Loucy (cell line): ENCODE measurements at regions not wholly inside any gene's neighbourhood (a gene's known extent, or its start where the extent isn't known, plus 50 kb on each side); places are given as distances from the start of the nearest gene placed in this dataset.
"Not testable (repeated sequence)": the region's sequence is repeated elsewhere in the genome, so short reads cannot be mapped to it uniquely, and the experiment has no call there.

Experiments used
- H2AFZ ChIP-seq: fragments of 200-600 bp; sonication (generic); 2 replicates; pipeline ENCODE4 v1.6.0; 2016; ENCODE audit warnings: antibody characterized with exemption, mild to moderate bottlenecking, low read length, moderate library complexity
- H3F3A ChIP-seq: fragments of 200-600 bp; 2 replicates; pipeline ENCODE4 v1.6.0; 2016; ENCODE audit warnings: antibody characterized with exemption, low read depth, mild to moderate bottlenecking
- H3K27me3 ChIP-seq: fragments of 200-600 bp; sonication (generic); 2 replicates; pipeline ENCODE4 v1.6.1; 2014; ENCODE audit warnings: low read length, mild to moderate bottlenecking; ENCODE audit not compliant: insufficient read depth, poor library complexity, severe bottlenecking
- H3K36me3 ChIP-seq: fragments of 200-600 bp; sonication (generic); 2 replicates; pipeline ENCODE4 v1.6.1; 2016; ENCODE audit warnings: low read length; ENCODE audit not compliant: insufficient read depth
- H3K4me1 ChIP-seq: fragments of 200-600 bp; sonication (generic); 2 replicates; pipeline ENCODE4 v1.5.1; 2014; ENCODE audit warnings: low read length, mild to moderate bottlenecking; ENCODE audit not compliant: insufficient read depth, poor library complexity, severe bottlenecking
- H3K4me2 ChIP-seq: fragments of 200-600 bp; sonication (generic); 2 replicates; pipeline ENCODE4 v1.6.0; 2014; ENCODE audit warnings: antibody characterized with exemption, low read length, low read depth, mild to moderate bottlenecking; ENCODE audit not compliant: poor library complexity, severe bottlenecking
- H3K4me3 ChIP-seq: fragments of 200-600 bp; sonication (generic); 2 replicates; pipeline ENCODE4 v1.5.1; 2014; ENCODE audit warnings: low read length, mild to moderate bottlenecking, mixed read lengths; ENCODE audit not compliant: poor library complexity, severe bottlenecking
- H3K79me2 ChIP-seq: fragments of 200-600 bp; sonication (generic); 2 replicates; pipeline ENCODE4 v1.6.1; 2014; ENCODE audit warnings: low read length; ENCODE audit not compliant: insufficient read depth
- H3K9ac ChIP-seq: fragments of 200-600 bp; sonication (generic); 2 replicates; pipeline ENCODE4 v1.6.0; 2014; ENCODE audit warnings: mild to moderate bottlenecking, low read depth, low read length, moderate library complexity; ENCODE audit not compliant: poor library complexity, severe bottlenecking
- H3K9me2 ChIP-seq: fragments of 200-600 bp; sonication (generic); replicated peaks from 2 replicates; pipeline ENCODE4 v1.6.1; 2016; ENCODE audit warnings: low read depth, low read length, mixed read lengths
- H3K9me3 ChIP-seq: fragments of 200-600 bp; sonication (generic); 2 replicates; pipeline ENCODE4 v1.6.1; 2014; ENCODE audit warnings: mild to moderate bottlenecking, antibody characterized with exemption, low read length, low read depth; ENCODE audit not compliant: insufficient read depth
- H4K20me1 ChIP-seq: fragments of 200-600 bp; sonication (generic); 2 replicates; pipeline ENCODE4 v1.6.0; 2014; ENCODE audit warnings: antibody characterized with exemption, low read length, mild to moderate bottlenecking; ENCODE audit not compliant: insufficient read depth, poor library complexity, severe bottlenecking

DNA sequence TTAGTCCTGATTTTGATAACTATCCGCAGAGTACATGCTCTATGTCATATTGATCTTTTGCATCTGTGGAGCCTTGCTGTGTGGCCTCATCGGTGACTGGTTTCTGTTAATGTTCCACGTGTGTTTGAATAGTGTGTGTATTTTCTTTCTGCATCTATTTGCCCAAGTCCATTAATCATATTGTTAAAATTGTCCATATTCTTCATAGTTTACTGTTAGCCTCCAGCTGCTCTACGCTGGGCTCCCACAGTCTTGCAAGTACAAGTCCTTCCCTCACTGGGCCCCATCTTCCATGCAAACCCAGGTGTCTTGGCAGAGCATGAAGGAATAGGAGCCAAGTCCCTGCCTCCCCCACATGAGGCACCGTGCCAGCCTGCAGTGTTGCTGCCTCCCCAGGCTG, 145.4 kb upstream of the NBPF12 start:
- not testable (repeated sequence) for H3K36me3 ChIP-seq

DNA sequence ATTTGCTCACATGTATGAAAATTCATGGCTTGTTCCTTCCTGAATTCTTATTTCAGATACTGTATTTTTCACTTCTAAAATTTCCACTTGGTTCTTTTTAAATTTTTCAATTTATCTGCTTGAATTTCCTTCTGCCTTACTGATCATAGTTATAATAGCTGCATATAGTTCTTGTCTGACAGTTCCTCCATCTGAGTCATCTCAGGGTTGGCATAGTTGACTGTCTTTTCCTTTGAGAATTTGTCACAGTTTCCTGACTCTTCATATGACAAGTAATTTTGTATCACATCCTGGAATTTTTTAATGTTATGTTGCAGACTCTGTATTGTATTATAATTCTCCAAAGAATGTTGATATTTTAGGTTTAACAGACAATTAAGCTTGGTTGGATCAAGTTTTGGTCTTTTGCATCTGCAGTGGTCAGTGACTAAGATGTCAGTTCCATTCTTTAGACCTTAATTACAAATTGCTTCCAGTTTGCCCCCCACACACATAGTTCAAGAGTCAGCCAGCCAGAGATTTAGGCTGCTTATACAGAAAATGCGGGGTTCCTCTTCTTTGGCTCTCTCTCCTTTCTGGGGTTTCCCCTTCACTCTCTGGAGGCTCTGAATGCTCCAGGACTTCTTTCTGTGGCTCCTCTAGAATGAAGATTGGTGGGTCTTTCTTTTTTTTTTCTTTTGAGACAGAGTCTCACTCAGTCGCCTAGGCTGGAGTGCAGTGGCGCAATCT, 153.7 kb upstream of the NBPF12 start:
- not testable (repeated sequence) for H3K4me1 ChIP-seq, H4K20me1 ChIP-seq, H3K36me3 ChIP-seq, H2AFZ ChIP-seq, H3K4me2 ChIP-seq, H3K79me2 ChIP-seq, H3K9me2 ChIP-seq, H3F3A ChIP-seq, H3K4me3 ChIP-seq, H3K9ac ChIP-seq, H3K9me3 ChIP-seq, H3K27me3 ChIP-seq

More for the DNA sequence above, 145.4 kb upstream of the NBPF12 start:
- H3K4me2 ChIP-seq, H2AFZ ChIP-seq, H4K20me1 ChIP-seq, H3K27me3 ChIP-seq, H3K9me3 ChIP-seq, H3K4me3 ChIP-seq, H3K79me2 ChIP-seq, H3F3A ChIP-seq, H3K4me1 ChIP-seq, H3K9ac ChIP-seq, H3K9me2 ChIP-seq: not testable (repeated sequence)

DNA sequence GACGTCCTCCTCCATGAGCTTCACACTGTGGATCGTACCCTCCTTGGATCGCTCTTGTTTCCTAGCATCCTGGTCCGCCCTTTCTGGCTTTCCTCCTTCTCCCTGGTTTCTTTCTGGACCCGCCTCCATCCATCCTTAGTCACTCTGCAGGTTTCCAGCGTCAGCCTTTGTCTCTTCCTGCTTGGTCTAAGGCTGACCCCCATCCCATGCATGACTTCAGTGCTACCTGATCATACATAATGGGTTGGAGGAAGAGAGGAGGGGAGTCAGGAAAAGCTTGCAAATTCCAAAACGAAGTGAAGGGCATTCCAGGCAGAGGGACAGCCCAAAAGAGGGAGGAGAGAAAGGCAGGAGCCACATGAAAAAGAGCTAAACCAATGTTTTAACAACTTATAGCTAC, 156.9 kb upstream of the NBPF12 start:
- not testable (repeated sequence) for H3K36me3 ChIP-seq, H3K9me3 ChIP-seq, H4K20me1 ChIP-seq

DNA sequence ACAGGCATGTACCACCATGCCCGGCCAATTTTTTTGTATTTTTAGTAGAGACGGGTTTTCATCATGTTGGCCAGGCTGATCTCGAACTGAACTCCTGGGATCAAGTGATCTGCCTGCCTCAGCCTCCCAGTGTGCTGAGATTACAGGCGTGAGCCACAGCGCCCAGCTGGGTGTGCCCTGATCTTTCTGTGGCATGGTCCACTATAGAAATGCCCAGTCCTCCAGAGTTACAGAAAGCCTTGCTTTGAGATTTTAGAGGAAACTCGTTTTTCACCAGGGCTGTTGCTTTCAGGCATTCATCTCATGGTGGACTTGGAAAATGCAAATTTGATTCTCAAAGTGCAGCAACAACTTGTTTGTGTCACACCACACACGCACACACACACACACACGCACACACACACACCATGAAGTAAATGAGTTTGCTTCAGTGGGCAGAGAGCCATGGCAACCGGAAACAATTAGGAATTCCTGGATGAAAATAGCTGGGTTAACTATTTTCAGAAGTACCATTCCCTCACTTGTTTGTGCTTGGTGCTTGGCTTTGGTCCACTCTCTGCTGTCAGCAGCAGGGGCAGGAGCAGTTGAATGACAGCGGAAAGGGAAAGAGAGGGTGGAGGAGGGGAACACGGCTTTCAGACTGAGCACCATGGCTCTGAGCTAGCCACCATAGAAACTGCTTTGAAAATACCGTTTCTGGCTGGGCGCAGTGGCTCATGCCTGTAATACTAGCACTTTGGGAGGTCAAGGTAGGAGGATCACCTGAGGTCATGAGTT, 160.1 kb upstream of the NBPF12 start:
- not testable (repeated sequence) for H4K20me1 ChIP-seq, H3K4me2 ChIP-seq, H3K36me3 ChIP-seq, H2AFZ ChIP-seq, H3K27me3 ChIP-seq, H3K4me1 ChIP-seq, H3K4me3 ChIP-seq, H3F3A ChIP-seq, H3K9me2 ChIP-seq, H3K79me2 ChIP-seq, H3K9ac ChIP-seq, H3K9me3 ChIP-seq

More for the DNA sequence above, 156.9 kb upstream of the NBPF12 start:
- not testable (repeated sequence) for H3K4me1 ChIP-seq, H3K9ac ChIP-seq, H3K4me2 ChIP-seq, H3K4me3 ChIP-seq, H3K79me2 ChIP-seq, H2AFZ ChIP-seq, H3K9me2 ChIP-seq, H3K27me3 ChIP-seq, H3F3A ChIP-seq

DNA sequence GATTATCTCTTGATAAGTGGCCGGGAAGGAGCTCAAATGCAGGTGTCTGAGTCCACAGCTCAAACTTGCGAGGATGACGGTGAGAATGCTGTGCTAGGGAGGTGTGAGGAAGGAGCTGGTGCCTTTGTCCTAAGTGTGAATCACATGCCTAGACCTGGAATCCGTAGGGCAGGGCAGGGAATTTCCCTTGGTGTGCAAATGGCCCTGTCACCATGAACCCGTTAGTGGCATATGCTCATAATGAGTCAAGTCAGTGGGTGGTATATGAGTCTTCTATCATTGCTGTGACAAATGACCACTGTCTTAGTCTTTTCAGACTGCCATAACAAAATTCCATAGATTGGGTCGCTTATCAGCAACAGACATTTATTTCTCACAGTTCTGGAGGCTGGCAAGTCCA, 163.1 kb upstream of the NBPF12 start:
- H3K4me2 ChIP-seq: not testable (repeated sequence)

DNA sequence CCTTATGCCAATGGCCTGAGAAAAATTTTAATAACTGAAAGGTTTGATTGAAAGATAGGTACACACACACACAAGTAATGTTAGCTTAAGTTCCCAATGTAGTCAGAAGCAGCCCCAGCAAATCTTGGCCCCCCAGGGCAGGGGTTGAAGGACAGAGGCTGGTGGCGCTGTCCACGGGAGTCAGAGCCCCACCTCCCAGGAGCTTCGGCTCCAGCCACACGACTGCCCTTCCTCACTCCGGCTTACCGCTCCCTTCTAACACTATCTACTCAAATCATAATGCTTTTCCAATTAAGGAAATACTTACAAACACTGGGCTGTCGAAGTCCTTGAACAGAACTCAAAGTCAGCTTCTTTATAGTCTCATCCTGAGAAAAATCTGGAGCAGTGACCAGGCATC, 163.9 kb upstream of the NBPF12 start:
- H3K9ac ChIP-seq, H4K20me1 ChIP-seq: not testable (repeated sequence)

More for the DNA sequence above, 163.1 kb upstream of the NBPF12 start:
- not testable (repeated sequence) for H3K79me2 ChIP-seq, H3F3A ChIP-seq, H3K4me3 ChIP-seq, H3K9me3 ChIP-seq, H3K4me1 ChIP-seq, H2AFZ ChIP-seq, H3K9ac ChIP-seq, H4K20me1 ChIP-seq, H3K36me3 ChIP-seq, H3K27me3 ChIP-seq, H3K9me2 ChIP-seq

DNA sequence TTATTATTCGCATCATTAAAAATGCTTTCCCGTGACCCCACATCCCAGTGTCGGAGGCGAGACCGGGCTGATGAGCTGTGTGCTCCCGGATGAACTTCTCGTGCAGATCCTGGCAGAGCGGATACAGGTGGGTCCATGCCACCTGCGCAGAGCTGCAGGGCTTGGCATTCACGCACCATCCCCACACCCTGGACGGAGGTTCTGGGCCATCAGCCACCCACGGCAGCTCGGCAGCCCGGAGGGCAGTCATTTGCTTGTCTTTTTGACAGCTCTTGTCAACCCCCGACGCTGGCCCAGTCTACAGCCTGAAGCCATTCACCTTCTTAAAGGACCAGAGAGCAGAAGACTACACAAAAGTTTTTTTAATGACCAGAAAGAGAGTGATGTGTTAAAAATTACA, 166.7 kb upstream of the NBPF12 start:
- not testable (repeated sequence) for H2AFZ ChIP-seq, H3K79me2 ChIP-seq

More for the DNA sequence above, 163.9 kb upstream of the NBPF12 start:
- not testable (repeated sequence) for H3K9me3 ChIP-seq, H3K4me1 ChIP-seq, H3K36me3 ChIP-seq, H3K9me2 ChIP-seq, H3F3A ChIP-seq, H3K4me2 ChIP-seq, H3K27me3 ChIP-seq, H3K4me3 ChIP-seq, H2AFZ ChIP-seq, H3K79me2 ChIP-seq

More for the DNA sequence above, 166.7 kb upstream of the NBPF12 start:
- H3K27me3 ChIP-seq, H3K9me3 ChIP-seq, H4K20me1 ChIP-seq, H3F3A ChIP-seq, H3K36me3 ChIP-seq, H3K9ac ChIP-seq, H3K9me2 ChIP-seq, H3K4me3 ChIP-seq, H3K4me1 ChIP-seq, H3K4me2 ChIP-seq: not testable (repeated sequence)
